KMS-11 (cell line): ENCODE measurements at regions not wholly inside any gene's neighbourhood (a gene's known extent, or its start where the extent isn't known, plus 50 kb on each side); places are given as distances from the start of the nearest gene placed in this dataset.

Experiments used
- H2AFZ ChIP-seq: fragments of 200-600 bp; sonication (generic); 2 replicates; pipeline ENCODE4 v1.6.1; 2016; ENCODE audit warnings: antibody characterized with exemption, mixed run types, low read depth
- H3K27ac ChIP-seq: fragments of 200-600 bp; sonication (generic); 2 replicates; pipeline ENCODE4 v1.6.1; 2016; ENCODE audit warnings: mild to moderate bottlenecking, mixed run types
- H3K27me3 ChIP-seq: fragments of 200-600 bp; sonication (generic); 2 replicates; pipeline ENCODE4 v1.6.1; 2017; ENCODE audit warnings: mild to moderate bottlenecking, low read depth, mixed run types, moderate library complexity; ENCODE audit not compliant: insufficient read depth
- H3K36me3 ChIP-seq: fragments of 200-600 bp; sonication (generic); 2 replicates; pipeline ENCODE4 v1.6.1; 2017; ENCODE audit warnings: mild to moderate bottlenecking, mixed run types; ENCODE audit not compliant: insufficient read depth
- H3K4me1 ChIP-seq: fragments of 200-600 bp; sonication (generic); 2 replicates; pipeline ENCODE4 v1.6.1; 2016; ENCODE audit warnings: mild to moderate bottlenecking, low read depth, mixed run types; ENCODE audit not compliant: poor library complexity, severe bottlenecking
- H3K4me2 ChIP-seq: fragments of 200-600 bp; sonication (generic); 2 replicates; pipeline ENCODE4 v1.7.0; 2016; ENCODE audit warnings: mild to moderate bottlenecking, mixed run types
- H3K4me3 ChIP-seq: fragments of 200-600 bp; sonication (generic); IDR thresholded peaks from 2 replicates; pipeline ENCODE4 v1.6.1; 2017; ENCODE audit warnings: low read depth, low read length, mixed read lengths; ENCODE audit not compliant: insufficient read depth
- H3K79me2 ChIP-seq: fragments of 200-600 bp; sonication (generic); 2 replicates; pipeline ENCODE4 v1.6.1; 2016; ENCODE audit warnings: low read depth, mixed run types; ENCODE audit not compliant: insufficient read depth
- H3K9ac ChIP-seq: fragments of 200-600 bp; sonication (generic); 2 replicates; pipeline ENCODE4 v1.6.1; 2016; ENCODE audit warnings: mild to moderate bottlenecking, mixed run types
- H4K20me1 ChIP-seq: fragments of 200-600 bp; sonication (generic); 2 replicates; pipeline ENCODE4 v1.6.1; 2016; ENCODE audit warnings: mild to moderate bottlenecking, mixed run types; ENCODE audit not compliant: insufficient read depth
- CTCF ChIP-seq: fragments of 200-600 bp; sonication (generic); conservative IDR thresholded peaks from 2 replicates; pipeline ENCODE4 v1.6.1; 2017; ENCODE audit warnings: low read depth, mild to moderate bottlenecking, antibody characterized with exemption, low read length, moderate library complexity, mixed read lengths

- no peaks in the 10 kb centered on the region for H3K79me2 ChIP-seq
- H3K4me1 ChIP-seq: no peaks in the 10 kb centered on the region
- no peak overlapping the region for H2AFZ ChIP-seq
- no peak overlapping the region for H3K4me2 ChIP-seq
- H3K4me3 ChIP-seq: no peak overlapping the region
- H3K27ac ChIP-seq: no peak overlapping the region
- H3K36me3 ChIP-seq: no peaks in the 10 kb centered on the region
- H3K9ac ChIP-seq: no peak overlapping the region
- no peak for TF ChIP-seq CTCF
- no peaks in the 10 kb centered on the region for H3K27me3 ChIP-seq
- no peaks in the 10 kb centered on the region for H4K20me1 ChIP-seq
These were observed 448.4 kb upstream of the ZNF608 start for GRCh38 chr5:125194883-125195282.

GRCh38 chr5:125196481-125197111 is 450.2 kb upstream of the ZNF608 start:
- Histone ChIP-seq H3K4me2 (no peak overlapping the region), H2AFZ (no peak overlapping the region), H3K79me2 (no peaks in the 10 kb centered on the region), H3K9ac (no peak overlapping the region), H3K4me3 (no peak overlapping the region), H3K27me3 (no peaks in the 10 kb centered on the region), H3K27ac (no peak overlapping the region), H3K4me1 (no peaks in the 10 kb centered on the region), H4K20me1 (no peaks in the 10 kb centered on the region), H3K36me3 (no peaks in the 10 kb centered on the region)
- no peak for TF ChIP-seq CTCF

GRCh38 chr5:125197321-125197720 is 450.9 kb upstream of the ZNF608 start:
- H3K4me2 ChIP-seq: no peak overlapping the region
- TF ChIP-seq CTCF: no peak
- H3K36me3 ChIP-seq: no peaks in the 10 kb centered on the region
- no peaks in the 10 kb centered on the region for H3K27me3 ChIP-seq
- H3K9ac ChIP-seq: no peak overlapping the region
- no peak overlapping the region for H3K4me3 ChIP-seq
- H3K27ac ChIP-seq: no peak overlapping the region
- H4K20me1 ChIP-seq: no peaks in the 10 kb centered on the region
- no peaks in the 10 kb centered on the region for H3K79me2 ChIP-seq
- H2AFZ ChIP-seq: no peak overlapping the region
- no peaks in the 10 kb centered on the region for H3K4me1 ChIP-seq

GRCh38 chr5:125198270-125198974 is 452.0 kb upstream of the ZNF608 start:
- Histone ChIP-seq H3K4me2 (no peak overlapping the region), H3K27ac (no peak overlapping the region), H4K20me1 (no peaks in the 10 kb centered on the region), H3K4me1 (no peaks in the 10 kb centered on the region), H3K9ac (no peak overlapping the region), H3K27me3 (no peaks in the 10 kb centered on the region), H2AFZ (no peak overlapping the region), H3K4me3 (no peak overlapping the region), H3K36me3 (no peaks in the 10 kb centered on the region), H3K79me2 (no peaks in the 10 kb centered on the region)
- no peak for TF ChIP-seq CTCF
